A172 (cell line): ENCODE measurements at regions not wholly inside any gene's neighbourhood (a gene's known extent, or its start where the extent isn't known, plus 50 kb on each side); places are given as distances from the start of the nearest gene placed in this dataset.
"Not testable (repeated sequence)": the region's sequence is repeated elsewhere in the genome, so short reads cannot be mapped to it uniquely, and the experiment has no call there.

Experiments used
- DNase-seq: peaks from one replicate; pipeline ENCODE4 v3.0.0-alpha.2; 2015; ENCODE audit warnings: low spot score

GRCh38 chr11:105432241-105432995 lies 177.5 kb upstream of the GRIA4 start:
- no peak for DNase-seq

GRCh38 chr11:105429096-105429910 lies 180.6 kb upstream of the GRIA4 start:
- no peak for DNase-seq

GRCh38 chr11:105407101-105407500 lies 202.8 kb upstream of the GRIA4 start:
- no peak for DNase-seq

GRCh38 chr11:105401269-105401809 lies 208.5 kb upstream of the GRIA4 start:
- DNase-seq = no peak

GRCh38 chr11:105399511-105399910 lies 210.4 kb upstream of the GRIA4 start:
- DNase-seq = no peak

GRCh38 chr11:105398636-105399035 lies 211.2 kb upstream of the GRIA4 start:
- DNase-seq = no peak

- no peak for DNase-seq
Observed at GRCh38 chr11:105393326-105393725, 216.5 kb upstream of the GRIA4 start.

GRCh38 chr11:105392556-105392955 lies 217.3 kb upstream of the GRIA4 start:
- DNase-seq = no peak

- no peak for DNase-seq
Observed at GRCh38 chr11:105389952-105390351, 219.9 kb upstream of the GRIA4 start.

- DNase-seq = no peak
Observed at GRCh38 chr11:105388006-105388405, 221.9 kb upstream of the GRIA4 start.

GRCh38 chr11:105381941-105382340 lies 227.9 kb upstream of the GRIA4 start:
- no peak for DNase-seq

- DNase-seq = no peak
Observed at GRCh38 chr11:105377870-105378269, 232.0 kb upstream of the GRIA4 start.

- no peak for DNase-seq
Observed at GRCh38 chr11:105372206-105372605, 232.6 kb upstream of the CARD18 start.

- no peak for DNase-seq
Observed at GRCh38 chr11:105371311-105371710, 231.7 kb upstream of the CARD18 start.

GRCh38 chr11:105368711-105369110 lies 229.1 kb upstream of the CARD18 start:
- DNase-seq = no peak

- no peak for DNase-seq
Observed at GRCh38 chr11:105367129-105367528, 227.6 kb upstream of the CARD18 start.

GRCh38 chr11:105361651-105362050 lies 222.1 kb upstream of the CARD18 start:
- no peak for DNase-seq

GRCh38 chr11:105357764-105358163 lies 218.2 kb upstream of the CARD18 start:
- peak; percentile 47 for DNase-seq

- DNase-seq = no peak
Observed at GRCh38 chr11:105357146-105357545, 217.6 kb upstream of the CARD18 start.

- not testable (repeated sequence) for DNase-seq
Observed at GRCh38 chr11:105349867-105350266, 210.3 kb upstream of the CARD18 start.

- no peak for DNase-seq
Observed at GRCh38 chr11:105344938-105345337, 205.4 kb upstream of the CARD18 start.

- DNase-seq = no peak
Observed at GRCh38 chr11:105334025-105334714, 194.6 kb upstream of the CARD18 start.
